GM12874 (cell line): ENCODE measurements at regions not wholly inside any gene's neighbourhood (a gene's known extent, or its start where the extent isn't known, plus 50 kb on each side); places are given as distances from the start of the nearest gene placed in this dataset.

Experiments used
- TF ChIP-seq, protein P1 (sequence below): IDR thresholded peaks from 2 replicates; pipeline ENCODE4 v1.5.1; 2011; ENCODE audit warnings: low read depth, mild to moderate bottlenecking, control low read depth, low read length, moderate library complexity; ENCODE audit not compliant: insufficient read depth

DNA sequence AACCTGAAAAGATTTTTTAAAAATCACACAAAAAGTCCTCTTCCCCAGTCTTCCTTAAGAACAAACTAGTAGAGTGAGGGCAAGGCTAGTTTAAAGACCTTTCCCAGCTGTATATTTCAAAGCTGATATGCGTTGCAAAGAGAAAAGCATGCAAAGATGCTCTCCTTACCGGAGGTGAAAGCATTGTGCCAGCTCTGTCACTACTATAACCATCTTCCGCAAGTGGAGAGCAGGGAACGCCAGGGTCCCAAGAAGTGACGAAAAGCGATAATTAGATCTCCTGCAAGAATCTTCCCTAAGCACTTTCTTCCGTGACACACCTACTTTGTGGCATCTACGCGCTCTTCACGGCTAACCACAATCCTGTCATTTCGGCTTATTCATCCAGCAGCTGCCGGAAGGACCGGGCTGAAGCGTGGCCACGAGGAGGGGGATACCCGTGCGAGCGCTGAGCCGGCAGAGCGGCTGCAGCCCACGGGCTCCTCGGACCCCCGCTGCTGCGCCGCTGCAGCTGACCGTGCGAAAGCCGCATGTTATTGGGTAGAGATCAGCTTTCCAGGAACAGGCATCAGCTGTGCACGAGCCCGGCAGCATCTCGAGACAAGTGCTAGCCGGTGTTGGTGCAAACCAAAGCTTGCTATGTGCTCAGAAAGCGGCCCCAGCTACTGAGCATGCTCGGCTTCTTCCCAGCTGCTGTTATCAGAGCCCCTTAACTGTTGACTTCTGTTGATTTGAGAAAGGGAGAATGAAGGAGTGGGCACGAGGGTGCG is 57.2 kb upstream of the ARHGAP18 start:
- TF ChIP-seq, protein P1, sequence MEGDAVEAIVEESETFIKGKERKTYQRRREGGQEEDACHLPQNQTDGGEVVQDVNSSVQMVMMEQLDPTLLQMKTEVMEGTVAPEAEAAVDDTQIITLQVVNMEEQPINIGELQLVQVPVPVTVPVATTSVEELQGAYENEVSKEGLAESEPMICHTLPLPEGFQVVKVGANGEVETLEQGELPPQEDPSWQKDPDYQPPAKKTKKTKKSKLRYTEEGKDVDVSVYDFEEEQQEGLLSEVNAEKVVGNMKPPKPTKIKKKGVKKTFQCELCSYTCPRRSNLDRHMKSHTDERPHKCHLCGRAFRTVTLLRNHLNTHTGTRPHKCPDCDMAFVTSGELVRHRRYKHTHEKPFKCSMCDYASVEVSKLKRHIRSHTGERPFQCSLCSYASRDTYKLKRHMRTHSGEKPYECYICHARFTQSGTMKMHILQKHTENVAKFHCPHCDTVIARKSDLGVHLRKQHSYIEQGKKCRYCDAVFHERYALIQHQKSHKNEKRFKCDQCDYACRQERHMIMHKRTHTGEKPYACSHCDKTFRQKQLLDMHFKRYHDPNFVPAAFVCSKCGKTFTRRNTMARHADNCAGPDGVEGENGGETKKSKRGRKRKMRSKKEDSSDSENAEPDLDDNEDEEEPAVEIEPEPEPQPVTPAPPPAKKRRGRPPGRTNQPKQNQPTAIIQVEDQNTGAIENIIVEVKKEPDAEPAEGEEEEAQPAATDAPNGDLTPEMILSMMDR: no peak

DNA sequence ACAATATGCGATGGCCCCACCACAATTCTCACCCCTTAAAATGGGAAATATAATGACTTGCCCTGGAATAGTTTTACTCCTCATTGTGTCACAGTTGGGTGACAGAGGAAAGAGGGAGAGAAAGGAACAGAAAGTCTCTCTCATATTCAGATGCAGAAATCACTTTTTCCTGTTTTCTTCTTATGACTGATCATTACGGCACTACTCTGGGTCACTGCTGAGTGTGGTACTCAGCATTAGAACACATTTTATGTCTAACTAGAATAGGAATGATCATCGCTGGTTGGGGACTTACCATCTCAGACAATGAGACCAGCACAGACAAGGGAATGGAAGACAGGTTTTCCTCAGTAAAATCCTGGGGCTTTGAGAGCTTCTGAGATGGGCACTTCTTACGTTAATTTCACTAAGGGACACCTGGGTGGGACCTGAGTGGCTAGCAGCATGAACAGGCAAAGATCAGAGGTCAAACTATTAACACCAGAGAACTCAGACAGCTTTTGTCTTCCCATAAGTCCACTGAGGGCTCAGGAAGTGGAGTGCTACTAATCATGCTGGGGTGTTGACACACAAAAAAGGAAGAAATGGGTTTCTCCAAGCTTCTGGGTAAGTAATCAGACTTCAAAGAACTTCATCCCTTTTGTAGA is 54.9 kb upstream of the ARHGAP18 start:
- TF ChIP-seq, protein P1: no peak

DNA sequence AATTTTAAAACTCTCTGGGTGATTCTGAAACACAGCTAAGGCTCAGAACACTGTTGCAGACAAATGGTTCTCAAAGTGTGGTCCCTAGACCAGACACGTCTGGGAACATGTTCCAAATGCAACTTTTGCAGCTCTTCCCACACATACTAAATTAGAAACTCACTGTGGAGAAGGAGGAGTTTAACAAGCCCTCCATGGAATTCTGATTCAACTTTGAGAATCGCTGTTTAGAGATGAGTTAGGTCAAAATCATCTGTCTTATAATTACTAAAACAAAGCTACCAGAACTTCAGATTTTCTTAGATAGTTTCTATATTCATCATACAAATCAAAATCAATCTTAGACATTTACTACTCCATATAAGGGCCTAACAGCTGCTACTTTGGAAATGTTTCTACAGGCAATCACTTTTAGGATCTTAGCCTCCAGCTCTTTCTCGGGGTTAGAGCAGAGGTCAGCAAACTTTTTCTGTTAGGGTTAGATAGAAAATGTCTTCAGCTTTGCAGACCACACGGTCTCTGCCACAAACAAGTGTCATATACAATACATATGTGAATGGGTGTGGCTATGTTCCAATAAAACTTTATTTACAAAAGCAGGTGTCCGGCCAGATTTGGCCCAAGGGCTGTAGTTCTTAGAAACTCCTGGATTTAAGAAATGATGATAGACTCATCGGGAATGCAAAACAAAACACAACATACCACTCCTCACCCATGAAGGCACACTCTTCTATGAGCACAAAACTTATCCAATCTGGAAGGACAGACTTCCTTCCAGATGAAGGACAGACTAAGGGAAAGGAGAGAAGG is 50.0 kb upstream of the ARHGAP18 start:
- TF ChIP-seq, protein P1: no peak
